ENCODE measurements at regions not wholly inside any gene's neighbourhood (a gene's known extent, or its start where the extent isn't known, plus 50 kb on each side); places are given as distances from the start of the nearest gene placed in this dataset.
"Not testable (repeated sequence)": the region's sequence is repeated elsewhere in the genome, so short reads cannot be mapped to it uniquely, and the experiment has no call there.

GRCh38 chr11:23789938-23790371 lies 706.9 kb upstream of the LUZP2 start:
- Histone ChIP-seq H3K27ac (ENCODE audit: low read length) (no peak overlapping the region), H3K27me3 (ENCODE audit: control insufficient read depth, insufficient read depth, low read length) (no peaks in the 10 kb centered on the region), H3K9me3 (ENCODE audit: control insufficient read depth, insufficient read depth, low read length) (no peaks in the 10 kb centered on the region), H3K36me3 (ENCODE audit: control insufficient read depth, insufficient read depth, low read length) (no peaks in the 10 kb centered on the region), H3K4me3 (ENCODE audit: low read length) (no peak overlapping the region), H3K4me1 (ENCODE audit: control insufficient read depth, insufficient read depth, low read length) (no peaks in the 10 kb centered on the region)
- WGBS (ENCODE audit: insufficient coverage, insufficient read length), result no CpG with 5 or more reads among the region's 4 CpGs
- no peak for DNase-seq (ENCODE audit: low read depth, low spot score)

GRCh38 chr11:23797624-23798419 lies 699.0 kb upstream of the LUZP2 start:
- Histone ChIP-seq H3K4me1 (ENCODE audit: control insufficient read depth, insufficient read depth, low read length) (no peaks in the 10 kb centered on the region), H3K9me3 (ENCODE audit: control insufficient read depth, insufficient read depth, low read length) (no peaks in the 10 kb centered on the region), H3K36me3 (ENCODE audit: control insufficient read depth, insufficient read depth, low read length) (no peaks in the 10 kb centered on the region), H3K27me3 (ENCODE audit: control insufficient read depth, insufficient read depth, low read length) (no peaks in the 10 kb centered on the region), H3K27ac (ENCODE audit: low read length) (no peak overlapping the region), H3K4me3 (ENCODE audit: low read length) (no peak overlapping the region)
- no peak for DNase-seq (ENCODE audit: low read depth, low spot score)
- no CpG with 5 or more reads among the region's 3 CpGs for WGBS (ENCODE audit: insufficient coverage, insufficient read length)

- not testable (repeated sequence) for H3K4me1 ChIP-seq (ENCODE audit: control insufficient read depth, insufficient read depth, low read length); DNase-seq (ENCODE audit: low read depth, low spot score); H3K27ac ChIP-seq (ENCODE audit: low read length); H3K27me3 ChIP-seq (ENCODE audit: control insufficient read depth, insufficient read depth, low read length); H3K36me3 ChIP-seq (ENCODE audit: control insufficient read depth, insufficient read depth, low read length); H3K9me3 ChIP-seq (ENCODE audit: control insufficient read depth, insufficient read depth, low read length); H3K4me3 ChIP-seq (ENCODE audit: low read length)
- WGBS (ENCODE audit: insufficient coverage, insufficient read length), result no CpG with 5 or more reads among the region's 5 CpGs
These were observed 662.5 kb upstream of the LUZP2 start for GRCh38 chr11:23834306-23834705.

GRCh38 chr11:23836981-23837380 lies 659.9 kb upstream of the LUZP2 start:
- no peak for DNase-seq (ENCODE audit: low read depth, low spot score)
- Histone ChIP-seq H3K4me1 (ENCODE audit: control insufficient read depth, insufficient read depth, low read length) (no peaks in the 10 kb centered on the region), H3K9me3 (ENCODE audit: control insufficient read depth, insufficient read depth, low read length) (no peaks in the 10 kb centered on the region), H3K4me3 (ENCODE audit: low read length) (no peak overlapping the region), H3K36me3 (ENCODE audit: control insufficient read depth, insufficient read depth, low read length) (no peaks in the 10 kb centered on the region), H3K27me3 (ENCODE audit: control insufficient read depth, insufficient read depth, low read length) (no peaks in the 10 kb centered on the region), H3K27ac (ENCODE audit: low read length) (no peak overlapping the region)
- WGBS (ENCODE audit: insufficient coverage, insufficient read length), result no CpG with 5 or more reads among the region's 1 CpG

- no CpG with 5 or more reads among the region's 3 CpGs for WGBS (ENCODE audit: insufficient coverage, insufficient read length)
- H3K27me3 ChIP-seq (ENCODE audit: control insufficient read depth, insufficient read depth, low read length), result no peaks in the 10 kb centered on the region
- DNase-seq (ENCODE audit: low read depth, low spot score), result no peak
- no peaks in the 10 kb centered on the region for H3K9me3 ChIP-seq (ENCODE audit: control insufficient read depth, insufficient read depth, low read length)
- no peaks in the 10 kb centered on the region for H3K36me3 ChIP-seq (ENCODE audit: control insufficient read depth, insufficient read depth, low read length)
- H3K27ac ChIP-seq (ENCODE audit: low read length), result no peak overlapping the region
- H3K4me3 ChIP-seq (ENCODE audit: low read length), result no peak overlapping the region
- H3K4me1 ChIP-seq (ENCODE audit: control insufficient read depth, insufficient read depth, low read length), result no peaks in the 10 kb centered on the region
These were observed 656.0 kb upstream of the LUZP2 start for GRCh38 chr11:23840872-23841271.

- Histone ChIP-seq H3K36me3 (ENCODE audit: control insufficient read depth, insufficient read depth, low read length) (no peaks in the 10 kb centered on the region), H3K4me3 (ENCODE audit: low read length) (no peak overlapping the region), H3K27me3 (ENCODE audit: control insufficient read depth, insufficient read depth, low read length) (no peaks in the 10 kb centered on the region), H3K9me3 (ENCODE audit: control insufficient read depth, insufficient read depth, low read length) (no peaks in the 10 kb centered on the region), H3K4me1 (ENCODE audit: control insufficient read depth, insufficient read depth, low read length) (no peaks in the 10 kb centered on the region), H3K27ac (ENCODE audit: low read length) (no peak overlapping the region)
- no peak for DNase-seq (ENCODE audit: low read depth, low spot score)
- WGBS (ENCODE audit: insufficient coverage, insufficient read length), result no CpG with 5 or more reads among the region's 5 CpGs
These were observed 649.9 kb upstream of the LUZP2 start for GRCh38 chr11:23846902-23847422.

GRCh38 chr11:23851216-23851615 lies 645.6 kb upstream of the LUZP2 start:
- Histone ChIP-seq H3K36me3 (ENCODE audit: control insufficient read depth, insufficient read depth, low read length) (no peaks in the 10 kb centered on the region), H3K9me3 (ENCODE audit: control insufficient read depth, insufficient read depth, low read length) (no peaks in the 10 kb centered on the region), H3K27me3 (ENCODE audit: control insufficient read depth, insufficient read depth, low read length) (no peaks in the 10 kb centered on the region), H3K4me3 (ENCODE audit: low read length) (no peak overlapping the region), H3K4me1 (ENCODE audit: control insufficient read depth, insufficient read depth, low read length) (no peaks in the 10 kb centered on the region), H3K27ac (ENCODE audit: low read length) (no peak overlapping the region)
- no peak for DNase-seq (ENCODE audit: low read depth, low spot score)
- WGBS (ENCODE audit: insufficient coverage, insufficient read length), result no CpG with 5 or more reads among the region's 1 CpG

- Histone ChIP-seq H3K36me3 (ENCODE audit: control insufficient read depth, insufficient read depth, low read length) (no peaks in the 10 kb centered on the region), H3K27me3 (ENCODE audit: control insufficient read depth, insufficient read depth, low read length) (no peaks in the 10 kb centered on the region), H3K27ac (ENCODE audit: low read length) (no peak overlapping the region), H3K4me3 (ENCODE audit: low read length) (no peak overlapping the region), H3K9me3 (ENCODE audit: control insufficient read depth, insufficient read depth, low read length) (no peaks in the 10 kb centered on the region), H3K4me1 (ENCODE audit: control insufficient read depth, insufficient read depth, low read length) (no peaks in the 10 kb centered on the region)
- DNase-seq (ENCODE audit: low read depth, low spot score), result no peak
- WGBS (ENCODE audit: insufficient coverage, insufficient read length), result no CpG with 5 or more reads among the region's 1 CpG
These were observed 640.2 kb upstream of the LUZP2 start for GRCh38 chr11:23856654-23857053.

- Histone ChIP-seq H3K27ac (ENCODE audit: low read length) (no peak overlapping the region), H3K4me1 (ENCODE audit: control insufficient read depth, insufficient read depth, low read length) (no peaks in the 10 kb centered on the region), H3K27me3 (ENCODE audit: control insufficient read depth, insufficient read depth, low read length) (no peaks in the 10 kb centered on the region), H3K36me3 (ENCODE audit: control insufficient read depth, insufficient read depth, low read length) (no peaks in the 10 kb centered on the region), H3K9me3 (ENCODE audit: control insufficient read depth, insufficient read depth, low read length) (no peaks in the 10 kb centered on the region), H3K4me3 (ENCODE audit: low read length) (no peak overlapping the region)
- DNase-seq (ENCODE audit: low read depth, low spot score), result no peak
These were observed 637.8 kb upstream of the LUZP2 start for GRCh38 chr11:23859087-23859486.

GRCh38 chr11:23861615-23862014 lies 635.2 kb upstream of the LUZP2 start:
- Histone ChIP-seq H3K4me1 (ENCODE audit: control insufficient read depth, insufficient read depth, low read length) (no peaks in the 10 kb centered on the region), H3K9me3 (ENCODE audit: control insufficient read depth, insufficient read depth, low read length) (no peaks in the 10 kb centered on the region), H3K27me3 (ENCODE audit: control insufficient read depth, insufficient read depth, low read length) (no peaks in the 10 kb centered on the region), H3K27ac (ENCODE audit: low read length) (no peak overlapping the region), H3K36me3 (ENCODE audit: control insufficient read depth, insufficient read depth, low read length) (no peaks in the 10 kb centered on the region), H3K4me3 (ENCODE audit: low read length) (no peak overlapping the region)
- DNase-seq (ENCODE audit: low read depth, low spot score), result no peak
- no CpG with 5 or more reads among the region's 9 CpGs for WGBS (ENCODE audit: insufficient coverage, insufficient read length)
